OCI-M2 (cell line): ENCODE measurements at regions not wholly inside any gene's neighbourhood (a gene's known extent, or its start where the extent isn't known, plus 50 kb on each side); places are given as distances from the start of the nearest gene placed in this dataset.

ENCODE experiments used
- DNase-seq: peaks from one replicate; lab custom pipeline; 2025; ENCODE audit not compliant: unreplicated experiment; lab: John Stamatoyannopoulos, UW

DNA sequence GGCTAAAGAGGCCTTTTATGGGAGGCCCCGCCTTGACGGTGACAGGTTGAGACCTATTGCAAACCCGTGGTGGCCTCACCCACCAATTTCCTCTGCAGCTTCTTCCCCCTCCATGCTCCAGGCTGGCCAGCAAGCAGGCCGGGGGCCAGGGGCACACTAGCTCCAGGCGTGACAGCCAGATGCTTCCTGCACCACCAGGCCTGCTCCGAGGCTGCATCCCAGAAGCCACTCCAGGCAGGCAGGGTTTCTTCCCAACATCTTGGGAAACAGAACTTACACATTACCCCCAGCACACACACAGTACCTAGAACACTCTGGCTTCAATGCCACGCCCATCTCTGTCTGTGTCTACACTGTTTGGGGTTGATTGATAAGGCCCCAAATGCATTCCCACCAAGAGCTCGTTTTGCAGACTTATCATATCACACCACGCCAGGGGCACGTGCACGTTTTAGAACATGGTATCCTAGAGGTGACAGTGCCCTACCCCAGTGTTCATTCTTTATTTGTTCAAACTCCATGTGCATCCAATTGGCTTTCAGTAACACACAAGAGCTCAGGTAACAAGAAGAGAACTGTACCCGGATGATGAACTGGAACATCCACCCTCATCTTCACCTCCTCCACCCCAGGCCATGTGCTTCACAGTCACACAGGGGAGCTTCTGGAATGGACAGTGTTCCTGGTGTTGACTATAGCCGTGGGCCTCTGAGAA is 221.4 kb upstream of the RREB1 start:
- no peak for DNase-seq

DNA sequence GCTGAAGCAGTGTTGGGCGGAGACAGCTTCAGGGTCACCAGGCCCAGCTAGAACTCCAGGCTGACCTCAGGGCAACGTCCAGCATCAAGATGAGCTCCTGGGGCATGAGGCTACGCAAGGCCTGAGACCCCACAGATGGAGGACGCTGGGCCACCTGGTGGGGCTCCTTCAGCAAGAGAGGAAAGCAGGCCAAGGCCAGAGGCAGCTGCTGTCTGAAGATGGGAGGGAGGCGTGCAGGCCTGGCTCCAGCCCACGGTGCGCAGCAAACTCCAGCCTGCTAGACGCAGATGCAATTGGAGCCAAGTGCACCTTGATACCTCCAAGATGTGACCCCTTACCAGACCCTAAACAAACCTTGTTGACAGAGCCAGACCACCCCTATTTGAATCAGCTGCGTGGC is 220.9 kb upstream of the RREB1 start:
- no peak for DNase-seq

DNA sequence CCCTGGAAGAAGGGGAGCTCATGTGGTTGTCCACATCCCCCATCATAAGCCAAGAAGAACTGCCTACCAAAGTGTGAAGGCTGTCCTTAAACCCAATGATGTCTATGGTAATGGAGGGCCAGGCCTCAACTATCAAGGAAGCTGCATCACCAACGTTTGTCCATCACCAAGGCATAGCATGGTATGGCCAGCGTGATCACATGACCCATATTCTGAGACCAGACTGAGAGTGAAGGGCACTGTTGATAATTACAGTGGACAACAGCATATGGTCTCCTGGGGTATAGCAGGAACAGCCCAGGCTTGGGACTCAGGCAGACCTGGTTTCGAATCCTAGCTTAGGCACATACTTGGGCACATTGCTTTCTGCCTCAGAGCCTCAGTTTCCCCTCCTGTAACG is 218.2 kb upstream of the RREB1 start:
- DNase-seq, result no peak

DNA sequence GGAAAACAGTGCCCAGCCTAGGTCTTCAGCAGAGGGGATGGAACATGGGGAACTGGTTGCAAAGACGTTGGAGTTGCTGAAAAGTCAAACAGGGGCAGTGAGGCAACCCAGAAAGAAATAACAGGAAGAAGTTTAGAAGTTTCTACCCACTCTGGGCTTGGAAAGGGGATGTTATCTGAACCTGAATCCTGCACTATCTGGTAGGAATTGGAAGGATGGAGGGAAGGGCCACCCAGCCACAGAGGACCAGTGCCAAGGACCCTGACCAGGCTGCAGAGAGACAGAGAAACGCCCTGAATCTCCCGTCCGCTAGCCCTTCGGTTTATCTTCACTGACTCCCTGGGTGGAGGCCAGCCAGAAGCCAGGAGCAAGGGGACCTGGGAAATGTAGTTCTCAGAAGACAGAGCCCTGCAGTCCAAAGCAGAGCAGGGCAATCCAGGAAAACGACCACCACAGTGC is 217.3 kb upstream of the RREB1 start:
- DNase-seq, result no peak

DNA sequence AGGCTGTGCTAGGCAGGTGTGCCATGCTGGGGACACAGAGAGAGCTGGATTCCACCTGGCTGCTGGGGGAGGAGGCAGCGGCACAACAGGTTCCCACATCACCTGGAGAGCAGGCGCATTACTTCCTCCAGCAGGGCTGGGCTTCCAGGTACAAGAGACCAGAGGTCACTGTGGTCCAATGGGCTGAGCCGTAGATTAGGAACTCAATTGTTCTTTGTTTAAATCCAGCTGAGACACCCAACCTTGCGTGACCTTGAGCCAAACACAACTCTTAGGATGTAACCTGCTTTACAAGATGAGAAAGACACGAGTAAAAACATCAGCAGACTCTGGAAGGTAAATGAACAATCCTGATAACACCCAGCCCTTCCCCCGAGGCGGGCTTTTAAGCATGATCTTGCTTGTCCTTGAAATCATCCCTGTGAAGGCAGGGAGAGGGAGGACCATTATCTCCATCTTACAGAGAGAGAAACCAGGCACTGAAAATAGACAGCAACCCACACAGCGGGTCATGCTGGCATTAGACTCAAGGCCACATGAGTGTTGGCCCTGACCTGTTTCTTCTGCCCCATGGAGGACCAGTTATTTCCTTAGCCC is 216.5 kb upstream of the RREB1 start:
- DNase-seq, result no peak

DNA sequence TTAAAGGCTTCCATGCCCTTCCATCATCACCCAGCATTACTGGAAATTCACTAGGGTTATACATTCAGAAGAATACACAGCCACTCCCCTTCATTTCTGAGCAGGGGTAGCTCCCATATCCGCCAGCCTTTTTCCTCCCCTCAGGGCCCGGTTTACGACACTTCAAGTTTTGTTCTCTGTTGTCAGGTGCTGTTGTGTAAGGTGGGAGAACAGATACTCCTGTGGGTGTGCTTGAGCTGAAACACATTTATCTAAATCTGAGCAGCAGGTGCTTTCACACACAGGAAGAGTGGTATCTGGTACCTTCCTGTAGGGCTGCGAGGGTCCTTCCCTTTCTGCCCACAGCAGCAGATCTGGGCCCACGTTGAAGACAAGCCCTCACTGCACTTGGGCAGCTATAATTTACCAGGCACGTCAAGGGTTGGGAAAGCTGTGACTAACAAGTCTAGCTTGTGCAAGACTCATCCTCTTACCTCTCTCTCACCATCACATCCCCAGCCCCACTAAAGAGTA is 215.8 kb upstream of the RREB1 start:
- DNase-seq, result no peak

DNA sequence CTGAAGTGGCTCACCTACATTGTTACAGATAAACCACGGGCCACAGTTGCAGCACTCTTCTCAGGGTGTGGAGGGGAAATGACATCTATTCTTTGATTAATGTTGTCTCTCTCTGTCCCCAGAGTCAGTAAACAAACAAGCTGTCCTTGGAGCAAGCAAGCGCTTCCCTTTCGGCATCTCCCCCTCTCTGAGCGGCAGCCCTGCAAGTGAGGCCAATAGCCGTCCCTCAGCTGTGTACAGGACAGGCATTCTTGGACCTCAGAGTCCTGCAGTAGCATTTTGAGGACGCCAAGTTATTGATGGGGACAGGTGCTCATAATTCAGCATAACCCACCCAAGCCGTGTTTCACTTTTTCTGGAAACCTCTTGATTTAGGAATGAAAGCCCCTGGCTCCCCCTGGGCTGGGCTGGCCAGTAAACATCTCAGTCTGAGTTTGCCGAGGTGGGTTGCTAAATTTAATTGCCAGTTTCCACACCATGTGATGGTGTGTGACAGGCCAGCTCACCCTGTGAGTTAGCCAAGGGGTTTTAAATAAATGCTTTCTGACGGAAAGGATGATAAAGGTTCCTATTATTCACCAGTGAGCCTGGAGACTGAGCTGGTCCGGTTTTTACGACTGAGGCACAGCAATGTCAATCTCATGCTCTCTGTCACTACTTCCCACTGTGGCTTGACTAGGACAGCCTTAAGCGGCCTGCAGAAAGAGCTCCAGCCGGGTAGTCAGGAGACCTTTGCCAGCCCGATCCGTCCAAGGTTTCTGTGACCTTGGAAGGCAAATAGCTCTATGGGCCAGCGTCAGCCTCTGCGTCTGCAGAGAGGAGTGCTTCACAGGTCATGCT is 214.8 kb upstream of the RREB1 start:
- DNase-seq, result no peak

DNA sequence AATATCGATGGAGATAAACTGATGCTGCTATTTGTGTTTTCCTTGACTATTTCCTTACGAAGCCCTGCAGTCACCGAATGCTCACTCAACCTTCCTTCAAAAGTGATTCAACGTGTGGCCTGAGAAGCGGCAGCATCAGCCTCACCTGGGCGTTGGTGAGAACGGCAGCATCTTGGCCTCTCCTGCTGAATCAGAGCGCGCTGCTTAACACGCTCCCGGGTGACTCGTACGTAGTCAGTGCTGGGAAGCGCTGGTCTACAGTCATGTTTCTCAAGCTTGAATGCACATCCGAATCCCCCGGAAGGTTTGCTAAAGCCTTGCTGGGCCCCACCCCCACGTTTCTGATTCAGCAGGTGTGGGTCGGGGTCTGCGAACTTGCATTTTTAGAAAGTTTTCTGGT is 214.1 kb upstream of the RREB1 start:
- DNase-seq, result no peak

DNA sequence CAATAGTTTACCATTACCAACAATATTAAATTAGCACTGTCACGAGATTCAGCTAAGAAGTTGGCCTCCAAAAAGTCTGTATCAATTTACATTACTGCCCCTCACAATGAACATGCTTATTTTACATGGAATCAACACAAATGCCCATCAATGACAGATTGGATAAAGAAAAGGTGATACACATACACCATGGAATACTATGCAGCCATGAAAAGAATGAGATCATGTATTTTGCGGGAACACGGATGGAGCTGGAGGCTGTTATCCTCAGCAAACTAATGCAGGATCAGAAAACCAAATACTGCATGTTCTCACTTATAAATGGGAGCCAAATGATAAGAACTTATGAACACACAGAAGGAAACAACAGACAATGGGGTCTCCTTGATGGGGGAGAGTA is 211.8 kb upstream of the RREB1 start:
- DNase-seq, result no peak

DNA sequence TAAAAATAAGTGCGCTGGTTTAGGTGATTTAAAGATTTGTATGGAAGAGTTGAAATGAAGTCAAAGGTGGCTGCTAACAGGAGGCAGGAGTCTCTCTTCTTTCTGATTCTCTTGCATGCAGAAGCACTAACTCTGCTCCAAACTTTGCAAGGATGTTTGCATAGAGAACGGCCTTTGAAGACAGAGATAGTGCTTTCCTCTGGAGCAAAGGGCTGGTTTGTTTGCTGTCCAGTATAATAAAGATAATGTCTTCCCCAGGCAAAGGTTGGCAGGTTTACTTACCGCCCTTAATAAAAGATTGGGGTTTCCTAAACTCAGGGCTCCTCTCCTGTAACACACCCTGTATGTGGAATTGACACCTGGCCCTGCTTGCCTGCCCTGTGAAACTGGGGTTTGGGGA is 210.6 kb upstream of the RREB1 start:
- DNase-seq, result no peak

DNA sequence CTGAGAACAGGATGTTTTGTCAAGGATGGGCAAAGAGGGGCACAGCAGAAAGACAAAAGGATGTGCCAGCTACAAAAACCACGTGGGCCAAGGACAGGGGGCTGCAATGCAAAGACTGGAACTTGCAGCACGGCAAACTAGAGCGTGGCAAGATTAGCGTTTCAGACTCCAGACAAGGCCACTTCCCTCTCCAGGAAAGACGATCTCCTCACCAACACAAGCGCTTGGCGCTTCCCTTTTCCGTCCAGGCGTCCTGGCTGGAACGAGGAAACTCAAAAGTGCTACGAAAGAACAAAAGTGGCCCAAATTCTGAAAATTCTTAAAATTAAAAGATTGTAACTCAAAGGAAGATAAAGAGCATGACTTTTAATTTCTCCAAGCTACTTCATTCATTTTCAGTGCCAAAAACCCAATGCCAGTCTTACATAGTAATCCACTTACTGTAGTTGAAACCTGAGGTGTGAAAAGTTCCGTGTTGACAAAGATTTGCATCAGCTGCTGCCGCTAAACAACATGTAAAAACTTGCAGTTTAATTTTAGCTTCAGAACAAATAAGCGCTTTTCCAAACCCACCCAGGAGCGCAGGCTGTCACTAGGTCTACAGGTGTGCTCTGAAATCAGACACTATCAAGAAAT is 207.1 kb upstream of the RREB1 start:
- DNase-seq, result no peak

DNA sequence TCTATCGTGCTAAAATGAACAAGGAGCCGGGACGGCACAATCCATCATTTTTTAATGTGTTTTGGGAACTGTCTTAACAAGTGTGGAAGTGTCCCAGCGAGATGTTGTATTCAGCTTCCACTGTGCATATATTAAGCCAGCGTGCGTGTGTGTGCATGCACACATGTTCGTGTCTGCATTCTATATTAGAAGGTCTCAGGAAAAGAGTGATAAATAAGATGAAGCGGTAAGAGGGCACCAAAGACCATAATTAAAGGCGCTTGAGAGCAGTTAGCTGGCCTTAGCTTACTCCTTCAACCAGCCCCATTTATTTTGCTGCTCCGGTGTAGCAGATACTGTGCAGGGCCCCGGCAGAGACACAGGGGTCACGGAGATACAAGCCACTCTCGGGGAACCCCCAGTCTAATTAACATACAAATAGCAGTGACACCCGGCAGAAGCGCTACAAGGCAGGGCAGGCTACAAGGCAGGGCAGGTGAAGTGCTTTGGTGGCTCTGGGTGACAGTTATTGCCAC is 206.5 kb upstream of the RREB1 start:
- DNase-seq, result no peak

DNA sequence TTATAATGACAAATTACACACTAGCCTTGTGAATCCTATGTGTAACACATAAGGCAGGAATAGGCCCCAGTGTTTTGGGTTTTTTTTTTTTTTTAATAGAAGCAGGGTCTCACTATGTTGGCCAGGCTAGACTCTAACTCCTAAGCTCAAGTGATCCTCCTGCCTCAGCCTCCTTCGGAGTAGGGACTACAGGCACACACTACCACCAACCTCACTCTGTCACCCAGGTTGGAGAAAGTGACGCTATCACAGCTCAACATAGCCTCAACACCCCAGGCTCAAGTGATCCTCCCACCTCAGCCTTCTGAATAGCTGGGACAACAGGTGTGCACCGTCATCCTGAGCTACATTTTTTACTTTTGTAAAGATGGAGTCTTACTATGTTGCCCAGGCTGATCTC is 205.8 kb upstream of the RREB1 start:
- no peak for DNase-seq

DNA sequence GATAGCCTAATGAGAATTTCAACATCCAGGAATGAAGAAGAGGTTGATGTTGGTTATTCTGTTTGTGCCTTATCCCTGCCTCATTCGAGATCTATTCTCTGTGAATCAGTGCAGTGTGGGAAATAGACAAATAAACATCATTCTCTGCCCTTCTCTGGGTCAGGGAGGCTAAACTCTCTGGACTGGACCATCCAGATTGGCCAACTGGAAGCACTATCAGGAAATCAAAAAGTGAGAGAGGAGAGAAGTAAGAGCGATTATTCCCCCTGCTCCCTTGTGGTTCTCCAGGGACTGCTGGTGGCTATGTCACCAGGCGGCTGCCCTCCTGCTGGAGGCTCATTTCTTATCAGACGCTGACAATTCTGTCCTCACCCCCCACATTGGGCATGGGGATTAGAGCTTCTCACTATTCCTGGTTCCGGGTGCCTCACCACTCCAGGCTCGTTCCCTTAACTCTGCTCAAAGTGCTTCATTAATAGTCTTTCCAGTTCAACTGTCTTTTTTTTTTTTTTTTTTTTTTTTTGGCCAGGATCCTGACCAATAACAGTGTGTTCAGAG is 201.7 kb upstream of the RREB1 start:
- DNase-seq, result no peak

DNA sequence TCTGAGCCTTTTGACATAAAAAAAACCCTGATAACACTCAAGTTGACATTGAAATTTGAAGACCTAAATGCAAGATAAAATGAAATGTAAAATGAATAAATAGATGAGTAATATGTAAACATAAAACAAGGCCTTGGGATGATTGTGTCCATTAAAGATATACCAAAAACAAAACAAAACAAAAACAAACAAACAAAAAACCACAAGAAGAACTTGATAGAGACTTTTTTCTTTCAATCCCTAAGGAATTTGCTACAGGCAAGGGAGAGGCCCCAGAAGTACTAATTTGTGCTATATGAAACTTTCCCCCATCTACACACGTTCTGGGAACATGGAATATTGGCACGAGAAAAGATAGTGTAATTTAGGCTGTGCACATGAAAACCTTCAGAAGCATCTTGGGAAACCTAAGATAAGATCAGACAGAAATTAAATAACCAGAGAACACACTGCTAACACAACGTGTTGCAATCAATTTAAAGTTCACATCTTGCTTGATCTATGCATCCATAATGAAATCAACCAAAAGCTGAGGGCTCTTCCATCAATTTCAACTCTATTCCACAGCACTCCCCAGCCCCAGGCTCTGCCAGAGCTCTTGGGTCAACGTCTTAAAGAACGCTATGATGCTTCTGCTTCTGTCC is 201.1 kb upstream of the RREB1 start:
- no peak for DNase-seq

DNA sequence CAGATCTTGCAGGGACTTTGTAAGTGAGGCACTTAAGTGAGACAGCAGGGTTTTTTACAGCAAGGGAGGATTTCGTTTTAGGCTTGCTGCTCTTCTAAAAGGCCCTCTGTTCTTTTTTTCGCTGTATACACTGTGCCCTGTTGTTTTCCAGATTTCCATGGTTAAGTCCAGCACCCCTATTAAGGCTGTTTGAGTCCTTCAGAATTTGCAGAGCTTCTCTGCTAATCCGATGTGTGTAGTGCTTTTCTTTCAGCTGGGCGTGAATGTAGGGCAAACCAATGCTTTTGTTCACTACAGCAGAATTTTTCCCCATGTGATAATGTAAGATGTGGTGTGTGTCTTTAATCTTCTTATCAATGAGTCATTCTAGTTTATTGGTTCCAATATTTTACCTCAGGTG is 200.5 kb upstream of the RREB1 start:
- DNase-seq, result no peak

DNA sequence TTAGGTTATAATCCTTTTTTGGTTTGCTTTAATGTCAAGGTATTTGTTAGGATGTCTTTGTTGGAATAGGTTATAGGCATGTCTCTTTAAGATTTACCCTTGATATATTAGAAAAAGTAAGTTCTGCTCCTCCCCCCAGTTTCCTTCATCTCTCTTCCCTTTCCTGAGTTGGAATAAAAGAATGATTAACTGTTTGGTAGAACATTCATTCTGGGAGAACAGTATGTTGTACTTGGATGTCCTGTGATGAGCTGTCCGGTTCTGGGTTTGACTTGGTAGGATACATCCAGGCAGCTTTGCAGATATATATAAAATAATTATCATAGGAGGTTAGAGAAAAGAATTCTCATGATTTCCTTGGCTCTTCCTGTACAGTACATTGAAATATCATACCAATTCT is 199.6 kb upstream of the RREB1 start:
- no peak for DNase-seq

DNA sequence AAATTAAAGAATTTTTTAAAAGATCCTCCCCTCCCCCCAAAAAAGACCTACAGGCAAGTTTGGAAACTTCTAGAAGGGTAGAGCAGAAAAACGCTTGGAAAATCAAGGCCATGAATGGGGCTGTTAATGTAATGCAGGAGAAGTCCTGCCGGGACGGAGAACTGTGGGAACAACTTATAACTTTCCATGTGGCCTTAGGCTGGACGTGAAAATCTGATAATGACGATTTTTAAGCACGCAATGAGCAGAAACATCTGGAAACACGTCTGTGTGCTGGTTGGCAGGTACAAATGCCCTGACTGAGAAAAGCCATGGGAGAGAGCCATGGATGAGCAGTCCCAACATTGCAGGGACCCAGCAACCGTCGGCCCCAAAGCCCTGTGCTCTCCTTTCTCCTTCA is 198.7 kb upstream of the RREB1 start:
- no peak for DNase-seq

DNA sequence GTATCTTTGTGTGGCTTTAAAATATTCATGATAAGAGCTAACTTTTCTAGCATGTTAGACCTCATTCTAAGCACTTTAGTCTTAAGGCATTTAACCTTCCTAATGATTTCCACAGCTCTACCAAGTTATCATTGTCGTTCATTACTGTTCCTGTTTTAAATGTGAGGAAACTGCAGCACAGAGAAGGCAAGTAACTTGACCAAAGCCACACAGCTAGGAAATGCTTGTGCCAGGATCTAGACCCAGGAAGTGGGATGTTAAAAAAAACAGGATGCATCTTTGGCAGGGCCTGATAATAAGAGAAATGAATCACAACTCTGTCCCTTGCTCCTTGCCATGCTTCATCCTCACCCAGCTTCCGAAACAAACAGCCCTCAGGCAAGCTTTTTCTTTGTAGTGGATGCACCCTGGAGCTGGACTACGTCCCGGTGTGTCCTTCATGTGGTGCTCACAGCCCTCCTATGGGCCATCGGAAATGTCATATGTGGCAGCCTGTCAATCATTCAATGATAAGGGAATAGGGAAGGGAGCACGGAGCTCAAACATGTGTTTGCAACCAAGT is 196.9 kb upstream of the RREB1 start:
- DNase-seq, result no peak

DNA sequence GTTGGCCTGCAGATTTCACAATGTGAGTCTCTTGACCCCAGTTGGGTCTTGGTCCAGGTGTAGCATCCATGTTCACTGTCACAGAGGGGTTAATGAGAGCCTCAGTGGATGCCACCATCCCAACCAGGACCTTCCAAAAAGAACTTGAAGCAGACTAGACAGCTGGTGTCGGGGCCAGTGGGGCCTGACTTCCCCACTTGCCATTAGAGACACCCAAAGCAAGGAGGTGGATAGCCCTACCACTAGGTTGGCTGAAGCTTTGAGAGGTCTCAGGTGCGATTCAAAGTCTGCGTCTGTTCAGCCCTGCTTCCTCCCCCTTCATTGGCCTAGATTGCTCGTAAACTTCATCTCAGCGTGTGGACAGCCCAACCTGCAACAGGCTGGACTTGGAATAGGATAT is 196.4 kb upstream of the RREB1 start:
- DNase-seq, result no peak
